IMR-90 (cell line): ENCODE measurements at regions not wholly inside any gene's neighbourhood (a gene's known extent, or its start where the extent isn't known, plus 50 kb on each side); places are given as distances from the start of the nearest gene placed in this dataset.

Experiments used
- BHLHE40 ChIP-seq: fragments of 150-350 bp; IDR thresholded peaks from 2 replicates; pipeline ENCODE4 v1.6.1; 2016; ENCODE audit warnings: mild to moderate bottlenecking, low read depth, low read length
- CEBPB ChIP-seq: IDR thresholded peaks from 2 replicates; pipeline ENCODE4 v1.6.1; 2012; ENCODE audit warnings: low read depth, low read length, improper control_type of control experiment
- FOS ChIP-seq: fragments of 150-350 bp; IDR thresholded peaks from 2 replicates; pipeline ENCODE4 v1.6.1; 2016; ENCODE audit warnings: low read depth, low read length
- MAFK ChIP-seq: IDR thresholded peaks from 2 replicates; pipeline ENCODE4 v1.6.1; 2012; ENCODE audit warnings: low read depth, low read length, improper control_type of control experiment
- MXI1 ChIP-seq: IDR thresholded peaks from 2 replicates; pipeline ENCODE4 v1.6.1; 2012; ENCODE audit warnings: low read depth, mild to moderate bottlenecking, low read length, moderate library complexity, borderline replicate concordance
- POLR2A ChIP-seq: IDR thresholded peaks from 2 replicates; pipeline ENCODE4 v1.6.1; 2012; ENCODE audit warnings: mild to moderate bottlenecking, low read depth, low read length
- RAD21 ChIP-seq: IDR thresholded peaks from 2 replicates; pipeline ENCODE4 v1.6.1; 2012; ENCODE audit warnings: low read length, improper control_type of control experiment
- RCOR1 ChIP-seq: IDR thresholded peaks from 2 replicates; pipeline ENCODE4 v1.6.1; 2012; ENCODE audit warnings: mild to moderate bottlenecking, low read length, improper control_type of control experiment; ENCODE audit not compliant: insufficient replicate concordance
- RFX5 ChIP-seq: IDR thresholded peaks from 2 replicates; pipeline ENCODE4 v1.8.0; 2012; ENCODE audit warnings: low read depth, mild to moderate bottlenecking, low read length, moderate library complexity
- SMC3 ChIP-seq: fragments of 150-350 bp; IDR thresholded peaks from 2 replicates; pipeline ENCODE4 v1.6.1; 2016; ENCODE audit warnings: low read depth, mild to moderate bottlenecking, antibody characterized with exemption, low read length, moderate library complexity
- TF ChIP-seq, protein P1 (sequence below): conservative IDR thresholded peaks from 2 replicates; pipeline ENCODE4 v1.5.1; 2012; ENCODE audit warnings: mild to moderate bottlenecking, low read depth, low read length, improper control_type of control experiment
- TF ChIP-seq, protein P2 (sequence below): fragments of 150-350 bp; IDR thresholded peaks from 2 replicates; pipeline ENCODE4 v1.6.1; 2017; ENCODE audit warnings: mild to moderate bottlenecking, antibody characterized with exemption, low read length, low read depth

DNA sequence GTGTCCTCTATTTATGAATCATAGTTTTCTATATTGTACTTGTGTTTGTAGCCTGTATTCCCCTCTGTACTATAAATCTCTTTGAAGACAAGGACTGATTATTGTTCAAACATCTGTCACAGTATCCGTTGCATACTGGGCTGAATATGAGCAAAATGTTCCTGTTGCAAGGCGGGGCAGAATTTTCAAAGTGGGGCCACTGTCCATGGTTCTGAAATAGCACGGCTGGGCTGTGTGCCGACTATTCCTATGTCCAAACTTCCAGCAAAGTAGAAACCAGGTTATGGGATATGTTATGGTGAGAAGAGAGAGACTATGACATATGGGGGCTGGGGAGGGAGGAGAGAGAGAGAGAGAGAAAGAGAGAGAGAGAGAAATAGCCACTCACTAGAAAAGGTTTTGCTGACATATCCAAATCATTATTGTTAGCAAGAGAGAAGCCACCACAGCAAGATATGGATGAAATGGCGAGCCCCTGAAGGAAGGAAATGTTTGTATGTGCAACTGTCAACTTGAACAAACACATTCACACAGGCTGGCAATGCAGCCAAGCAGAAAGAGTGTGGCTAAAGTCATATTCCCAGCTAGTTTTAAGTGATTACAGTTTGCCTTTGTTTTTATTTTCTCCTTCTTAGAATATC lies 107.0 kb upstream of the GPR12 start:
- TF ChIP-seq RAD21 (no peak), POLR2A (no peak), SMC3 (no peak), MAFK (0 out of 2 replicates have a peak, but pooled peaks have one; percentile 18), RFX5 (no peak), BHLHE40 (no peak), MXI1 (no peak), FOS (no peak), RCOR1 (no peak), CEBPB (no peak)
- TF ChIP-seq, protein P1, sequence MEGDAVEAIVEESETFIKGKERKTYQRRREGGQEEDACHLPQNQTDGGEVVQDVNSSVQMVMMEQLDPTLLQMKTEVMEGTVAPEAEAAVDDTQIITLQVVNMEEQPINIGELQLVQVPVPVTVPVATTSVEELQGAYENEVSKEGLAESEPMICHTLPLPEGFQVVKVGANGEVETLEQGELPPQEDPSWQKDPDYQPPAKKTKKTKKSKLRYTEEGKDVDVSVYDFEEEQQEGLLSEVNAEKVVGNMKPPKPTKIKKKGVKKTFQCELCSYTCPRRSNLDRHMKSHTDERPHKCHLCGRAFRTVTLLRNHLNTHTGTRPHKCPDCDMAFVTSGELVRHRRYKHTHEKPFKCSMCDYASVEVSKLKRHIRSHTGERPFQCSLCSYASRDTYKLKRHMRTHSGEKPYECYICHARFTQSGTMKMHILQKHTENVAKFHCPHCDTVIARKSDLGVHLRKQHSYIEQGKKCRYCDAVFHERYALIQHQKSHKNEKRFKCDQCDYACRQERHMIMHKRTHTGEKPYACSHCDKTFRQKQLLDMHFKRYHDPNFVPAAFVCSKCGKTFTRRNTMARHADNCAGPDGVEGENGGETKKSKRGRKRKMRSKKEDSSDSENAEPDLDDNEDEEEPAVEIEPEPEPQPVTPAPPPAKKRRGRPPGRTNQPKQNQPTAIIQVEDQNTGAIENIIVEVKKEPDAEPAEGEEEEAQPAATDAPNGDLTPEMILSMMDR, result no peak
- TF ChIP-seq, protein P2, sequence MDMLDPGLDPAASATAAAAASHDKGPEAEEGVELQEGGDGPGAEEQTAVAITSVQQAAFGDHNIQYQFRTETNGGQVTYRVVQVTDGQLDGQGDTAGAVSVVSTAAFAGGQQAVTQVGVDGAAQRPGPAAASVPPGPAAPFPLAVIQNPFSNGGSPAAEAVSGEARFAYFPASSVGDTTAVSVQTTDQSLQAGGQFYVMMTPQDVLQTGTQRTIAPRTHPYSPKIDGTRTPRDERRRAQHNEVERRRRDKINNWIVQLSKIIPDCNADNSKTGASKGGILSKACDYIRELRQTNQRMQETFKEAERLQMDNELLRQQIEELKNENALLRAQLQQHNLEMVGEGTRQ, result no peak
